WTC11 (cell line): ENCODE measurements at regions not wholly inside any gene's neighbourhood (a gene's known extent, or its start where the extent isn't known, plus 50 kb on each side); places are given as distances from the start of the nearest gene placed in this dataset.
A peak's percentile ranks its signal among the peaks of the same experiment; 100 is the strongest.

Experiments
- ATAC-seq: fragments of 200-7000 bp; cut with Tn5 transposase; 2 replicates; pipeline ENCODE4 v1.10.0; 2021; ENCODE audit warnings: mild to moderate bottlenecking, moderate library complexity
- CTCF ChIA-PET: fragments of 300-600 bp; sonication (Branson Sonifier 250); formaldehyde crosslinking; loops from one replicate; lab custom pipeline; 2021; ENCODE audit warnings: antibody characterized with exemption; lab: Charles Lee
- POLR2A ChIA-PET: fragments of 350-600 bp; sonication (Branson Sonifier 250); formaldehyde crosslinking; loops from one replicate; lab custom pipeline; 2021; ENCODE audit warnings: antibody characterized with exemption; lab: Charles Lee
- DNase-seq: peaks from one replicate; pipeline ENCODE4 v3.0.0; 2021; ENCODE audit warnings: low spot score
- H3K27ac Mint-ChIP-seq: 2 replicates; pipeline ENCODE4 v1.8.0; 2021; ENCODE audit warnings: mixed read lengths
- H3K27me3 Mint-ChIP-seq: 2 replicates; pipeline ENCODE4 v1.8.0; 2021; ENCODE audit warnings: low read depth, mild to moderate bottlenecking, moderate library complexity, mixed read lengths
- H3K36me3 Mint-ChIP-seq: 2 replicates; pipeline ENCODE4 v1.8.0; 2021; ENCODE audit warnings: mixed read lengths
- H3K4me1 Mint-ChIP-seq: 2 replicates; pipeline ENCODE4 v1.8.0; 2022; ENCODE audit warnings: mixed read lengths
- H3K4me3 Mint-ChIP-seq: 2 replicates; pipeline ENCODE4 v1.8.0; 2021; ENCODE audit warnings: mild to moderate bottlenecking, moderate library complexity, mixed read lengths
- H3K9me3 Mint-ChIP-seq: 2 replicates; pipeline ENCODE4 v1.8.0; 2021; ENCODE audit warnings: mixed read lengths
- ATF1 ChIP-seq: sonication (generic); formaldehyde crosslinking; IDR thresholded peaks from 2 replicates; pipeline ENCODE4 v1.8.1; 2023; ENCODE audit warnings: mild to moderate bottlenecking, moderate library complexity, missing genetic modification reagents
- CREM ChIP-seq: sonication (generic); formaldehyde crosslinking; IDR thresholded peaks from 2 replicates; pipeline ENCODE4 v1.8.1; 2022; ENCODE audit warnings: mild to moderate bottlenecking, missing genetic modification reagents, moderate library complexity
- ELF4 ChIP-seq: sonication (generic); formaldehyde crosslinking; IDR thresholded peaks from 2 replicates; pipeline ENCODE4 v1.8.1; 2022; ENCODE audit warnings: low read depth, mild to moderate bottlenecking, moderate library complexity, missing genetic modification reagents
- ETV6 ChIP-seq: sonication (generic); formaldehyde crosslinking; IDR thresholded peaks from 2 replicates; pipeline ENCODE4 v1.8.1; 2022; ENCODE audit warnings: mild to moderate bottlenecking, missing genetic modification reagents
- FOXJ3 ChIP-seq: sonication (generic); formaldehyde crosslinking; IDR thresholded peaks from 2 replicates; pipeline ENCODE4 v1.9.0; 2021; ENCODE audit warnings: missing genetic modification reagents, mild to moderate bottlenecking, borderline replicate concordance
- GTF2I ChIP-seq: fragments of 250-450 bp; sonication (Bioruptor Pico); conservative IDR thresholded peaks from 2 replicates; pipeline ENCODE4 v1.4.0; 2021; ENCODE audit warnings: mild to moderate bottlenecking
- MLX ChIP-seq: sonication (generic); formaldehyde crosslinking; IDR thresholded peaks from 2 replicates; pipeline ENCODE4 v1.8.1; 2023; ENCODE audit warnings: mild to moderate bottlenecking, missing genetic modification reagents, moderate library complexity
- SMAD3 ChIP-seq: sonication (generic); formaldehyde crosslinking; IDR thresholded peaks from 2 replicates; pipeline ENCODE4 v1.8.0; 2022; ENCODE audit warnings: missing genetic modification reagents, mild to moderate bottlenecking, borderline replicate concordance
- SP1 ChIP-seq: sonication (generic); formaldehyde crosslinking; conservative IDR thresholded peaks from 2 replicates; pipeline ENCODE4 v1.8.1; 2022; ENCODE audit warnings: missing genetic modification reagents
- TEAD1 ChIP-seq: sonication (generic); formaldehyde crosslinking; IDR thresholded peaks from 2 replicates; pipeline ENCODE4 v1.8.0; 2022; ENCODE audit warnings: mild to moderate bottlenecking, missing genetic modification reagents
- TEAD4 ChIP-seq: sonication (generic); formaldehyde crosslinking; IDR thresholded peaks from 2 replicates; pipeline ENCODE4 v1.8.0; 2022; ENCODE audit warnings: mild to moderate bottlenecking, missing genetic modification reagents
- TP53 ChIP-seq: sonication (generic); formaldehyde crosslinking; IDR thresholded peaks from 2 replicates; pipeline ENCODE4 v1.8.1; 2023; ENCODE audit warnings: mild to moderate bottlenecking, missing genetic modification reagents
- USF1 ChIP-seq: sonication (generic); formaldehyde crosslinking; IDR thresholded peaks from 2 replicates; pipeline ENCODE4 v1.8.0; 2022; ENCODE audit warnings: mild to moderate bottlenecking, missing genetic modification reagents
- ZNF138 ChIP-seq: sonication (generic); formaldehyde crosslinking; conservative IDR thresholded peaks from 2 replicates; pipeline ENCODE4 v1.8.1; 2022; ENCODE audit warnings: mild to moderate bottlenecking, moderate library complexity, missing genetic modification reagents
- ZNF219 ChIP-seq: sonication (generic); formaldehyde crosslinking; IDR thresholded peaks from 2 replicates; pipeline ENCODE4 v1.8.0; 2023; ENCODE audit warnings: missing genetic modification reagents, mild to moderate bottlenecking, borderline replicate concordance
- ZNF396 ChIP-seq: fragments of 250-450 bp; sonication (Bioruptor Pico); IDR thresholded peaks from 2 replicates; pipeline ENCODE4 v1.8.0; 2021; ENCODE audit warnings: mild to moderate bottlenecking, moderate library complexity, borderline replicate concordance
- TF ChIP-seq, protein P1 (sequence below): fragments of 250-450 bp; sonication (Bioruptor Pico); IDR thresholded peaks from 2 replicates; pipeline ENCODE4 v2.1.2; 2022; ENCODE audit warnings: mild to moderate bottlenecking, moderate library complexity
- TF ChIP-seq, protein P2 (sequence below): sonication (generic); formaldehyde crosslinking; IDR thresholded peaks from 2 replicates; pipeline ENCODE4 v1.8.0; 2022; ENCODE audit warnings: mild to moderate bottlenecking, missing genetic modification reagents
- TF ChIP-seq, protein P3 (sequence below): sonication (generic); formaldehyde crosslinking; IDR thresholded peaks from 2 replicates; pipeline ENCODE4 v1.8.1; 2022; ENCODE audit warnings: mild to moderate bottlenecking, moderate library complexity, missing genetic modification reagents
- TF ChIP-seq, protein P4 (sequence below): fragments of 250-450 bp; sonication (Bioruptor Pico); IDR thresholded peaks from 2 replicates; pipeline ENCODE4 v1.9.0; 2021; ENCODE audit warnings: moderate library complexity, mild to moderate bottlenecking, inconsistent platforms, borderline replicate concordance
- TF ChIP-seq, protein P5 (sequence below): sonication (generic); formaldehyde crosslinking; IDR thresholded peaks from 2 replicates; pipeline ENCODE4 v1.8.1; 2023; ENCODE audit warnings: mild to moderate bottlenecking, moderate library complexity, missing genetic modification reagents

GRCh38 chr2:108148555-108148954 is 91.2 kb upstream of the SULT1C3 start:
- no peak for ATAC-seq
- no peak for TF ChIP-seq MLX (CRISPR knock-in tag)
- TF ChIP-seq ATF1 (CRISPR knock-in tag): no peak
- TF ChIP-seq ZNF138 (CRISPR knock-in tag): no peak

GRCh38 chr2:108154366-108155061 is 85.3 kb upstream of the SULT1C3 start:
- Mint-ChIP-seq H3K4me1 (0 out of 2 replicates have a peak, but pooled peaks cover 3% of the 10 kb centered on the region), H3K36me3 (no peaks in the 10 kb centered on the region), H3K4me3 (no peak overlapping the region), H3K27me3 (no peaks in the 10 kb centered on the region), H3K9me3 (no peaks in the 10 kb centered on the region; the same call in 1 of the 2 replicates), H3K27ac (no peak overlapping the region)
- no peak for TF ChIP-seq TEAD1 (CRISPR knock-in tag)
- no peak for TF ChIP-seq ATF1 (CRISPR knock-in tag)
- TF ChIP-seq, protein P1, sequence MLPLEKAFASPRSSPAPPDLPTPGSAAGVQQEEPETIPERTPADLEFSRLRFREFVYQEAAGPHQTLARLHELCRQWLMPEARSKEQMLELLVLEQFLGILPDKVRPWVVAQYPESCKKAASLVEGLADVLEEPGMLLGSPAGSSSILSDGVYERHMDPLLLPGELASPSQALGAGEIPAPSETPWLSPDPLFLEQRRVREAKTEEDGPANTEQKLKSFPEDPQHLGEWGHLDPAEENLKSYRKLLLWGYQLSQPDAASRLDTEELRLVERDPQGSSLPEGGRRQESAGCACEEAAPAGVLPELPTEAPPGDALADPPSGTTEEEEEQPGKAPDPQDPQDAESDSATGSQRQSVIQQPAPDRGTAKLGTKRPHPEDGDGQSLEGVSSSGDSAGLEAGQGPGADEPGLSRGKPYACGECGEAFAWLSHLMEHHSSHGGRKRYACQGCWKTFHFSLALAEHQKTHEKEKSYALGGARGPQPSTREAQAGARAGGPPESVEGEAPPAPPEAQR: no peak
- no peak for TF ChIP-seq ELF4 (CRISPR knock-in tag)
- TF ChIP-seq, protein P2, sequence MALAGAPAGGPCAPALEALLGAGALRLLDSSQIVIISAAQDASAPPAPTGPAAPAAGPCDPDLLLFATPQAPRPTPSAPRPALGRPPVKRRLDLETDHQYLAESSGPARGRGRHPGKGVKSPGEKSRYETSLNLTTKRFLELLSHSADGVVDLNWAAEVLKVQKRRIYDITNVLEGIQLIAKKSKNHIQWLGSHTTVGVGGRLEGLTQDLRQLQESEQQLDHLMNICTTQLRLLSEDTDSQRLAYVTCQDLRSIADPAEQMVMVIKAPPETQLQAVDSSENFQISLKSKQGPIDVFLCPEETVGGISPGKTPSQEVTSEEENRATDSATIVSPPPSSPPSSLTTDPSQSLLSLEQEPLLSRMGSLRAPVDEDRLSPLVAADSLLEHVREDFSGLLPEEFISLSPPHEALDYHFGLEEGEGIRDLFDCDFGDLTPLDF: no peak
- no peak for TF ChIP-seq TP53 (CRISPR knock-in tag)
- TF ChIP-seq FOXJ3 (CRISPR knock-in tag): no peak
- TF ChIP-seq, protein P3, sequence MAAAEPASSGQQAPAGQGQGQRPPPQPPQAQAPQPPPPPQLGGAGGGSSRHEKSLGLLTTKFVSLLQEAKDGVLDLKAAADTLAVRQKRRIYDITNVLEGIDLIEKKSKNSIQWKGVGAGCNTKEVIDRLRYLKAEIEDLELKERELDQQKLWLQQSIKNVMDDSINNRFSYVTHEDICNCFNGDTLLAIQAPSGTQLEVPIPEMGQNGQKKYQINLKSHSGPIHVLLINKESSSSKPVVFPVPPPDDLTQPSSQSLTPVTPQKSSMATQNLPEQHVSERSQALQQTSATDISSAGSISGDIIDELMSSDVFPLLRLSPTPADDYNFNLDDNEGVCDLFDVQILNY: no peak
- no peak for TF ChIP-seq MLX (CRISPR knock-in tag)
- no peak for TF ChIP-seq ZNF219 (CRISPR knock-in tag)
- no peak for TF ChIP-seq TEAD4 (CRISPR knock-in tag)
- POLR2A ChIA-PET: no interaction called here
- CTCF ChIA-PET: no interaction called here
- no peak for DNase-seq
- ATAC-seq: peak; percentile 34; the same call in 1 of the 2 replicates

More at GRCh38 chr2:108148555-108148954, 91.2 kb upstream of the SULT1C3 start:
- no peak overlapping the region for H3K4me3 Mint-ChIP-seq
- H3K9me3 Mint-ChIP-seq: no peaks in the 10 kb centered on the region
- CTCF ChIA-PET: no interaction called here
- DNase-seq: no peak
- POLR2A ChIA-PET: no interaction called here
- no peak overlapping the region for H3K27ac Mint-ChIP-seq
- no peaks in the 10 kb centered on the region for H3K27me3 Mint-ChIP-seq
- no peaks in the 10 kb centered on the region for H3K36me3 Mint-ChIP-seq
- 0 out of 2 replicates have a peak, but pooled peaks cover 3% of the 10 kb centered on the region for H3K4me1 Mint-ChIP-seq

GRCh38 chr2:108161298-108161697 is 78.5 kb upstream of the SULT1C3 start:
- peaks cover 18% of the 10 kb centered on the region for H3K4me1 Mint-ChIP-seq
- no peaks in the 10 kb centered on the region for H3K27me3 Mint-ChIP-seq
- no peaks in the 10 kb centered on the region for H3K36me3 Mint-ChIP-seq
- H3K9me3 Mint-ChIP-seq: no peaks in the 10 kb centered on the region; the same call in 1 of the 2 replicates
- POLR2A ChIA-PET: no interaction called here
- no peak overlapping the region for H3K27ac Mint-ChIP-seq
- no peak for ATAC-seq
- CTCF ChIA-PET: interaction anchor here (1.1 kb wide), 1 partner anchor 224 kb away, joined by 3 read pairs; no protein-coding TSS in a partner anchor
- no peak for DNase-seq
- no peak overlapping the region for H3K4me3 Mint-ChIP-seq
- TF ChIP-seq SMAD3 (CRISPR knock-in tag) (no peak), ETV6 (CRISPR knock-in tag) (no peak), USF1 (CRISPR knock-in tag) (no peak), ZNF396 (CRISPR knock-in tag) (no peak), CREM (CRISPR knock-in tag) (no peak), GTF2I (no peak), SP1 (CRISPR knock-in tag) (no peak), ATF1 (CRISPR knock-in tag) (no peak)
- TF ChIP-seq, protein P4, sequence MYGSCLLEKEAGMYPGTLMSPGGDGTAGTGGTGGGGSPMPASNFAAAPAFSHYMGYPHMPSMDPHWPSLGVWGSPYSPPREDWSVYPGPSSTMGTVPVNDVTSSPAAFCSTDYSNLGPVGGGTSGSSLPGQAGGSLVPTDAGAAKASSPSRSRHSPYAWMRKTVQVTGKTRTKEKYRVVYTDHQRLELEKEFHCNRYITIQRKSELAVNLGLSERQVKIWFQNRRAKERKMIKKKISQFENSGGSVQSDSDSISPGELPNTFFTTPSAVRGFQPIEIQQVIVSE: no peak
- TF ChIP-seq, protein P5, sequence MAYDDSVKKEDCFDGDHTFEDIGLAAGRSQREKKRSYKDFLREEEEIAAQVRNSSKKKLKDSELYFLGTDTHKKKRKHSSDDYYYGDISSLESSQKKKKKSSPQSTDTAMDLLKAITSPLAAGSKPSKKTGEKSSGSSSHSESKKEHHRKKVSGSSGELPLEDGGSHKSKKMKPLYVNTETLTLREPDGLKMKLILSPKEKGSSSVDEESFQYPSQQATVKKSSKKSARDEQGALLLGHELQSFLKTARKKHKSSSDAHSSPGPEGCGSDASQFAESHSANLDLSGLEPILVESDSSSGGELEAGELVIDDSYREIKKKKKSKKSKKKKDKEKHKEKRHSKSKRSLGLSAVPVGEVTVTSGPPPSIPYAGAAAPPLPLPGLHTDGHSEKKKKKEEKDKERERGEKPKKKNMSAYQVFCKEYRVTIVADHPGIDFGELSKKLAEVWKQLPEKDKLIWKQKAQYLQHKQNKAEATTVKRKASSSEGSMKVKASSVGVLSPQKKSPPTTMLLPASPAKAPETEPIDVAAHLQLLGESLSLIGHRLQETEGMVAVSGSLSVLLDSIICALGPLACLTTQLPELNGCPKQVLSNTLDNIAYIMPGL: no peak
- TF ChIP-seq, protein P2: no peak
